ENCODE measurements at regions not wholly inside any gene's neighbourhood (a gene's known extent, or its start where the extent isn't known, plus 50 kb on each side); places are given as distances from the start of the nearest gene placed in this dataset.
"Not testable (repeated sequence)": the region's sequence is repeated elsewhere in the genome, so short reads cannot be mapped to it uniquely, and the experiment has no call there.

- Mint-ChIP-seq H3K9me3 (ENCODE audit: unreplicated experiment) (peaks cover 2% of the 10 kb centered on the region), H3K27ac (ENCODE audit: unreplicated experiment) (no peak overlapping the region), H3K4me3 (ENCODE audit: unreplicated experiment) (no peak overlapping the region), H3K27me3 (ENCODE audit: low read depth, unreplicated experiment) (no peaks in the 10 kb centered on the region), H3K4me1 (ENCODE audit: low read depth, unreplicated experiment) (no peaks in the 10 kb centered on the region), H3K36me3 (ENCODE audit: low read depth, unreplicated experiment) (no peaks in the 10 kb centered on the region)
- H3K27ac ChIP-seq (ENCODE audit: low read depth, low read length), result no peak overlapping the region
- no peaks in the 10 kb centered on the region for H3K79me2 ChIP-seq (ENCODE audit: insufficient read depth, low read length)
- H3K4me1 ChIP-seq (ENCODE audit: insufficient read depth, low read length), result no peaks in the 10 kb centered on the region
- no peaks in the 10 kb centered on the region for H3K36me3 ChIP-seq (ENCODE audit: insufficient read depth, low read length)
- H3K4me3 ChIP-seq (ENCODE audit: insufficient read depth, low read depth, low read length), result no peak overlapping the region
- no peaks in the 10 kb centered on the region for H4K20me1 ChIP-seq (ENCODE audit: insufficient read depth, low read length)
- no peak overlapping the region for H3K4me2 ChIP-seq (ENCODE audit: low read length)
- no peak for DNase-seq (ENCODE audit: low read depth)
- no peaks in the 10 kb centered on the region for H3K27me3 ChIP-seq (ENCODE audit: insufficient read depth, low read length)
- H3K9ac ChIP-seq (ENCODE audit: low read length), result no peak overlapping the region
- no peak for FAIRE-seq
- peaks cover 3% of the 10 kb centered on the region for H3K9me3 ChIP-seq (ENCODE audit: insufficient read depth, low read depth, low read length)
- no peak for TF ChIP-seq EZH2 (IDR thresholded peaks at IDR 0.05; ENCODE audit: insufficient read depth, low read length)
- no peak for TF ChIP-seq CTCF (IDR thresholded peaks at IDR 0.05; ENCODE audit: insufficient read depth, low read depth, low read length)
- no peak overlapping the region for H2AFZ ChIP-seq (ENCODE audit: low read depth, low read length)
Measured at GRCh38 chr14:25461780-25462179, 411.8 kb upstream of the STXBP6 start.

- Histone ChIP-seq H4K20me1 (ENCODE audit: insufficient read depth, low read length) (no peaks in the 10 kb centered on the region), H3K4me2 (ENCODE audit: low read length) (no peak overlapping the region), H3K4me3 (ENCODE audit: insufficient read depth, low read depth, low read length) (no peak overlapping the region), H3K27me3 (ENCODE audit: insufficient read depth, low read length) (no peaks in the 10 kb centered on the region), H3K9me3 (ENCODE audit: insufficient read depth, low read depth, low read length) (no peaks in the 10 kb centered on the region), H3K9ac (ENCODE audit: low read length) (no peak overlapping the region), H2AFZ (ENCODE audit: low read depth, low read length) (no peak overlapping the region), H3K36me3 (ENCODE audit: insufficient read depth, low read length) (no peaks in the 10 kb centered on the region), H3K27ac (ENCODE audit: low read depth, low read length) (no peak overlapping the region), H3K79me2 (ENCODE audit: insufficient read depth, low read length) (no peaks in the 10 kb centered on the region), H3K4me1 (ENCODE audit: insufficient read depth, low read length) (no peaks in the 10 kb centered on the region)
- no peaks in the 10 kb centered on the region for H3K4me1 Mint-ChIP-seq (ENCODE audit: low read depth, unreplicated experiment)
- H3K4me3 Mint-ChIP-seq (ENCODE audit: unreplicated experiment), result no peak overlapping the region
- H3K27ac Mint-ChIP-seq (ENCODE audit: unreplicated experiment), result no peak overlapping the region
- H3K9me3 Mint-ChIP-seq (ENCODE audit: unreplicated experiment), result no peaks in the 10 kb centered on the region
- H3K27me3 Mint-ChIP-seq (ENCODE audit: low read depth, unreplicated experiment), result no peaks in the 10 kb centered on the region
- TF ChIP-seq CTCF (IDR thresholded peaks at IDR 0.05; ENCODE audit: insufficient read depth, low read depth, low read length), result no peak
- no peak for TF ChIP-seq EZH2 (IDR thresholded peaks at IDR 0.05; ENCODE audit: insufficient read depth, low read length)
- FAIRE-seq, result no peak
- DNase-seq (ENCODE audit: low read depth), result no peak
- H3K36me3 Mint-ChIP-seq (ENCODE audit: low read depth, unreplicated experiment), result no peaks in the 10 kb centered on the region
Measured at GRCh38 chr14:25444381-25444780, 394.4 kb upstream of the STXBP6 start.

GRCh38 chr14:25440382-25440781 lies 390.4 kb upstream of the STXBP6 start:
- H3K4me1 Mint-ChIP-seq (ENCODE audit: low read depth, unreplicated experiment); H3K9ac ChIP-seq (ENCODE audit: low read length); H4K20me1 ChIP-seq (ENCODE audit: insufficient read depth, low read length); H3K36me3 Mint-ChIP-seq (ENCODE audit: low read depth, unreplicated experiment); H3K27me3 Mint-ChIP-seq (ENCODE audit: low read depth, unreplicated experiment); H3K36me3 ChIP-seq (ENCODE audit: insufficient read depth, low read length); H3K4me3 Mint-ChIP-seq (ENCODE audit: unreplicated experiment); H3K27ac ChIP-seq (ENCODE audit: low read depth, low read length); H3K79me2 ChIP-seq (ENCODE audit: insufficient read depth, low read length); H3K9me3 ChIP-seq (ENCODE audit: insufficient read depth, low read depth, low read length); FAIRE-seq; H3K4me3 ChIP-seq (ENCODE audit: insufficient read depth, low read depth, low read length); H2AFZ ChIP-seq (ENCODE audit: low read depth, low read length); H3K27ac Mint-ChIP-seq (ENCODE audit: unreplicated experiment); DNase-seq (ENCODE audit: low read depth); H3K27me3 ChIP-seq (ENCODE audit: insufficient read depth, low read length); H3K9me3 Mint-ChIP-seq (ENCODE audit: unreplicated experiment); H3K4me1 ChIP-seq (ENCODE audit: insufficient read depth, low read length); H3K4me2 ChIP-seq (ENCODE audit: low read length): not testable (repeated sequence)

All from astrocyte (in vitro differentiated cells and primary cell).